Pancreas (tissue), 10 donors: ENCODE measurements at regions not wholly inside any gene's neighbourhood (a gene's known extent, or its start where the extent isn't known, plus 50 kb on each side); places are given as distances from the start of the nearest gene placed in this dataset.
"Not testable (repeated sequence)": the region's sequence is repeated elsewhere in the genome, so short reads cannot be mapped to it uniquely, and the experiment has no call there.

ENCODE experiments used
- ATAC-seq, 4 donors: fragments of 200-7000 bp; cut with Tn5 transposase; one replicate each; pipeline versions ENCODE4 v1.8.0 to v1.9.1; 2020; ENCODE audit warnings: mild to moderate bottlenecking in 4 of 4, moderate library complexity in 4 of 4
- DNase-seq, 6 donors: peaks; one replicate each; pipeline ENCODE4 v3.0.0-alpha.2; 2020
- FAIRE-seq: peaks from 2 replicates; lab custom pipeline; 2012; peaks lifted over from hg19 to GRCh38; lab: Jason Lieb, UNC
- H3K27ac ChIP-seq, 4 donors: fragments of 200-600 bp; sonication (generic); 1 replicate in 3 of 4; 2 replicates in 1 of 4; pipeline versions ENCODE4 v1.5.0 to v1.8.0; 2020
- H3K27me3 ChIP-seq, 4 donors: fragments of 200-600 bp; one replicate each; pipeline ENCODE4 v1.8.0; 2021
- H3K36me3 ChIP-seq, 3 donors: fragments of 200-600 bp; sonication (generic) in 1 of 3; one replicate each; pipeline versions ENCODE4 v1.5.0 to v1.8.0; 2020 to 2021
- H3K4me1 ChIP-seq, 3 donors: fragments of 200-600 bp; one replicate each; pipeline ENCODE4 v1.8.0; 2021
- H3K4me3 ChIP-seq, 4 donors: fragments of 200-600 bp; sonication (generic) in 2 of 4; one replicate each; pipeline versions ENCODE4 v1.5.0 to v1.8.0; 2020 to 2021
- H3K9me3 ChIP-seq, 4 donors: fragments of 200-600 bp; one replicate each; pipeline ENCODE4 v1.8.0; 2021
- WGBS, 2 donors: extraction: QIAGEN DNeasy Blood & Tissue Kit; methylation state at CpG; one replicate each; pipeline ENCODE4 v1.1.7; 2013; 5-methylcytosine and 5-hydroxymethylcytosine counted together
- intact Hi-C, 3 donors: fragments of 100-400 bp; cut with DNase I; formaldehyde crosslinking; loops; one replicate each; pipeline versions ENCODE4 v1.11.1 to v1.14.2; 2022
- TF ChIP-seq, protein P1 (sequence below), 4 donors: fragments of 200-600 bp; sonication (generic) in 3 of 4; IDR thresholded peaks; one replicate each; pipeline versions ENCODE4 v1.5.0 to v1.8.0; 2021; ENCODE audit warnings: antibody characterized with exemption in 4 of 4
- donor health status: healthy with polysubstance abuse.
- donor health status: DM: no; HTN: no; CAD: no; lungs with moderate emphysema.
- donor health status: DM: no; HTN: no; CAD: no.
- donor health status: control.
- donor health status: control.
- donor health status: Bipolar disorder and iron deficiency.
- donor health status: DM: yes; HTN: yes; CAD: no.
- donor health status: DM: no; HTN: no; CAD: no.
- donor health status: DM: no; HTN: no; CAD: no.
- donor health status: DM: yes; HTN: yes; CAD: no.

DNA sequence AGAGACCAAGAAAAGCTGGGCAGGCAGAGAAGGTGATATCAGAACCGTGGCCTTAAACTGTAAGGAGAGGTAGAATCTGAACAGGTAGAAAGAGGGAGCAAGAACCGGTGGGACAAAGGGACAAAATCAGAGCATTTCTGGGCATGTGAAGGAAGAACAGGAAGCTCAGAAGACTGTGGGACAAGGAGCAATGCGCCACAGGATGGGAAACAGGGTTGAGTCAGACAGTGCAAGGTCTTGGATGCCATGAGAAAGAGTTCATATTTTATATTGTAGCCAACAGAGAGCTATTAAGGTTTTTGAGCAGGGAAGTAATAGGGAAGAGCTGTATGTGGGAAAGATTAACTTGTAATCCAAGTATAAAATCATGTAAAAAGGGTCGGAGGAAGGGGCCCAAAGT is 106.4 kb upstream of the UGP2 start:
- no peak overlapping the region for H3K4me3 ChIP-seq
- intact Hi-C loops, result no loop called here
- H3K9me3 ChIP-seq, result no peaks in the 10 kb centered on the region
- FAIRE-seq (no peak), ATAC-seq (peak in 2 of 4 donors; percentile 17 to 54), DNase-seq (no peak)
- H3K27me3 ChIP-seq, result no peaks in the 10 kb centered on the region
- no peaks in the 10 kb centered on the region for H3K36me3 ChIP-seq
- H3K27ac ChIP-seq, result no peak overlapping the region
- TF ChIP-seq, protein P1, sequence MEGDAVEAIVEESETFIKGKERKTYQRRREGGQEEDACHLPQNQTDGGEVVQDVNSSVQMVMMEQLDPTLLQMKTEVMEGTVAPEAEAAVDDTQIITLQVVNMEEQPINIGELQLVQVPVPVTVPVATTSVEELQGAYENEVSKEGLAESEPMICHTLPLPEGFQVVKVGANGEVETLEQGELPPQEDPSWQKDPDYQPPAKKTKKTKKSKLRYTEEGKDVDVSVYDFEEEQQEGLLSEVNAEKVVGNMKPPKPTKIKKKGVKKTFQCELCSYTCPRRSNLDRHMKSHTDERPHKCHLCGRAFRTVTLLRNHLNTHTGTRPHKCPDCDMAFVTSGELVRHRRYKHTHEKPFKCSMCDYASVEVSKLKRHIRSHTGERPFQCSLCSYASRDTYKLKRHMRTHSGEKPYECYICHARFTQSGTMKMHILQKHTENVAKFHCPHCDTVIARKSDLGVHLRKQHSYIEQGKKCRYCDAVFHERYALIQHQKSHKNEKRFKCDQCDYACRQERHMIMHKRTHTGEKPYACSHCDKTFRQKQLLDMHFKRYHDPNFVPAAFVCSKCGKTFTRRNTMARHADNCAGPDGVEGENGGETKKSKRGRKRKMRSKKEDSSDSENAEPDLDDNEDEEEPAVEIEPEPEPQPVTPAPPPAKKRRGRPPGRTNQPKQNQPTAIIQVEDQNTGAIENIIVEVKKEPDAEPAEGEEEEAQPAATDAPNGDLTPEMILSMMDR (IDR thresholded peaks at IDR 0.05), result no peak
- 68 to 72% methylated on average over 4 of the region's 4 CpGs for WGBS, 2 donors
- peaks cover 22 to 36% (median 34%) of the 10 kb centered on the region in 3 donors for H3K4me1 ChIP-seq

DNA sequence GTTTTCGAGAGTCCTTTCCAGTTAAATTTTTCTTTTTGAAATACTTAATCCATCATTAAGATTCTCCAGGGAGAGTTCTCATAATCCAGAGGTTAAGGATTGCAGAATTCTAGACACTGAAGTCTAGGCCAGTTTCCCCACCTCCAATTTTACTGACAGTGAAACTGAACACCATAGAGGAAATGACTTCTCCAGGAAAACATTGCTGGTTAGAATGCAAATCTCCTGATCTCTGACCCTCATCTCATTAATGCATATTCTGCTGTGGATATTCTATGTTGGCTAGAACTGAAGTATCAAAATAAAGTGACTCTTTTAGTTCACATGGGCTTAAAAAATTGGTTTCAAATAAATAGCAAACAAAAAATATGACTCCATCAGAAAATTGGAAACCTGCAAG is 105.8 kb upstream of the UGP2 start:
- Histone ChIP-seq H3K9me3 (no peaks in the 10 kb centered on the region), H3K27me3 (no peaks in the 10 kb centered on the region), H3K36me3 (no peaks in the 10 kb centered on the region), H3K4me3 (no peak overlapping the region), H3K4me1 (peaks cover 22 to 36% (median 34%) of the 10 kb centered on the region in 3 donors), H3K27ac (no peak overlapping the region)
- WGBS, 2 donors, result 75 to 76% methylated on average over 1 of the region's 1 CpG
- FAIRE-seq, result no peak
- no peak for DNase-seq
- ATAC-seq, result no peak
- TF ChIP-seq, protein P1 (IDR thresholded peaks at IDR 0.05), result no peak
- intact Hi-C loops, result no loop called here

DNA sequence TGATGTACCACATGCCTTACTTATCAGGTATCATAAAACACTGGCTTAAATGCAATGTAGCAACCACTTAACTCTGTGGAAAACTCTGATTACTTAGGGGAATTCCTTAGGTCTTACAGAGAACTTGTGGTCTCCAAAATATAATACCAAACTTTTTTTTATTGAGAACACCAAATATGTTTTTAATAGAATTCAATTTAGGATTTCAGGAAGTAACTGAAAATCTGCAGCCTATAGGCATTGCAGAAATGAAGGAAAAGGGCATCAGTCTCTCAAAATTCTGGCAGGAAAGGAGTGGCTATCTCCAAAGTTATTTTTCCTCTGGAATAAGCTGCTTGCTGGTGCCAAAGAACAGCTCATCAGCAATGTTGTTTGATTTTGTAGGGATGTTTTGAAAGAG is 105.3 kb upstream of the UGP2 start:
- Histone ChIP-seq H3K27me3 (no peaks in the 10 kb centered on the region), H3K9me3 (no peaks in the 10 kb centered on the region), H3K4me3 (no peak overlapping the region), H3K27ac (no peak overlapping the region), H3K36me3 (no peaks in the 10 kb centered on the region), H3K4me1 (peaks cover 26 to 36% (median 34%) of the 10 kb centered on the region in 3 donors)
- ATAC-seq, result peak in 1 of 4 donors; percentile 32
- TF ChIP-seq, protein P1 (IDR thresholded peaks at IDR 0.05), result no peak
- DNase-seq, result no peak
- intact Hi-C loops, result no loop called here
- FAIRE-seq, result no peak

DNA sequence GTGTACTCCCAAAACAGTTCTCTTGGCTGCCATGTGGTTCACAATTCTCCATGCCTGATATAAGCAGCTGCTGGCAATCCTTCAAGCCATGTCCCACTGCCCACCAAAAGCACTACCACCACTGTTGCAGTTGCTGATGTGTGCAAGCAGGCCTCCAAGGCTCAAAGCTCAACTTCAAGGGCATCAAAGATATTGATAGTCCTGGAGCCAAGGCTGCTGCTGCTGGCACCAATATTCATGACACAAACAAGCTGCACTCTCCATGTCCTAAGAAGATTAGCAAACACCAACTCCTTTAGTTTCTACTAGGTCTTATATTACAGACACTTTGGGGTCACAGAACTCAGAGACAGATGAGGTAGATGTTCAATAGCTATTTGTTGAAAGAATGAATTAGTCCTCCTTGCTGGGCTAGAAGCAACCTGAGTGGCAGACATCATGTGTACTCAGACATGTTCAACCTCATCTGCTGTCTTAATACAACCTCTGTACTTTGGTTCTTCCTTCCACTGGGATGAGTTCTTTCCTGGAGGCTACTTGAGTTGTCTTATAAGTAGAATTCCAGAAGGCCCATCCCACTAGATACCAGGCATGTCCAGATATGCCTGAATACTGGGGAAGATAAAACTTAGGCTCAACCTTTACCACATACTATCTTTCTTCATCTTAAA is 104.5 kb upstream of the UGP2 start:
- TF ChIP-seq, protein P1 (IDR thresholded peaks at IDR 0.05), result no peak
- FAIRE-seq (no peak), DNase-seq (peak in 1 of 6 donors; percentile 21), ATAC-seq (peak; percentile 43 to 76 (median 54))
- H3K4me3 ChIP-seq, result no peak overlapping the region
- peak overlapping the region in 1 of 4 donors; percentile 1 for H3K27ac ChIP-seq
- H3K27me3 ChIP-seq, result no peaks in the 10 kb centered on the region
- intact Hi-C loops, result no loop called here
- peaks cover 31 to 36% (median 36%) of the 10 kb centered on the region in 3 donors for H3K4me1 ChIP-seq
- no peaks in the 10 kb centered on the region for H3K36me3 ChIP-seq
- H3K9me3 ChIP-seq, result no peaks in the 10 kb centered on the region

DNA sequence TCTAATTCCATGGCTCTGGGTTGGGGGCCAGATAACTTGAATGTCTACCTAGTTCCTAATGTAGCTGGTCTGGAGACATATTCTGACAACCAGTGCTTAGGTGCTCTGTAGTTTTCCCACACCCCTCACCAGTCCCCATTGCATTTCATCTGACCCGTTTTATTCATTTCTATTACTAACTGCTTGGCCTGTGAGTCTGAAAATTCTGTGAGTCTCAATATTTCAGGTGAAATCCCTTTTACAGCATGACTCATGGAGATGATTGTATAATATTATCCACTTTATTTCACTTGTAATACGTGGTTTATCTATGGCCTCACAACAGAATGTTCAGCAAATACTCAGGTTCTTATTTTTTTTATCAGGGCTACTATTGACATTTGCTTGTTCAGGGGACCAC is 103.7 kb upstream of the UGP2 start:
- no peak for FAIRE-seq
- Histone ChIP-seq H3K27ac (no peak overlapping the region), H3K4me1 (peaks cover 31 to 36% (median 36%) of the 10 kb centered on the region in 3 donors), H3K27me3 (no peaks in the 10 kb centered on the region), H3K4me3 (no peak overlapping the region), H3K9me3 (no peaks in the 10 kb centered on the region), H3K36me3 (no peaks in the 10 kb centered on the region)
- TF ChIP-seq, protein P1 (IDR thresholded peaks at IDR 0.05), result no peak
- no peak for DNase-seq
- 45 to 48% methylated on average over 2 of the region's 2 CpGs for WGBS, 2 donors
- intact Hi-C loops, result no loop called here
- peak; percentile 35 to 53 (median 40) for ATAC-seq

DNA sequence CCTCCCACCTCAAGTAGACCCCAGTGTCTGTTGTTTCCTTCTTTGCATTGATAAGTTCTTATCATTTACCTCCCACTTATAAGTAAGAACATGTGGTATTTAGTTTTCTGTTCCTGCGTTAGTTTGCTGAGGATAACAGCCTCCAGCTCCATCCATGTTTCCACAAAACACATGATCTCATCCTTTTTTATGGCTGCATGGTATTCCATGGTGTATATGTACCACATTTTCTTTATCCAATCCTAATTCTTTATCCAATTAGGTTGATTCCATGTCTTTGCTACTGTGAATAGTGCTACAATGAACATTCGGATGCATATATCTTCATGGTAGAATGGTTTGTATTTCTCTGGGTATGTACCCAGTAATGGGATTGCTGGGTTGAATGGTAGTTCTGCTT is 102.5 kb upstream of the UGP2 start:
- DNase-seq, H3K36me3 ChIP-seq, intact Hi-C loops, FAIRE-seq, ATAC-seq, H3K27me3 ChIP-seq, H3K9me3 ChIP-seq, H3K4me3 ChIP-seq, H3K27ac ChIP-seq: not testable (repeated sequence)
- 87 to 90% methylated on average over 2 of the region's 2 CpGs for WGBS, 2 donors
- H3K4me1 ChIP-seq, result peaks cover 32 to 36% (median 35%) of the 10 kb centered on the region in 3 donors
